H9 (cell line): ENCODE measurements at regions not wholly inside any gene's neighbourhood (a gene's known extent, or its start where the extent isn't known, plus 50 kb on each side); places are given as distances from the start of the nearest gene placed in this dataset.
"Not testable (repeated sequence)": the region's sequence is repeated elsewhere in the genome, so short reads cannot be mapped to it uniquely, and the experiment has no call there.

Source experiments
- DNase-seq: peaks from one replicate; pipeline ENCODE4 v3.0.0-alpha.2; 2017
- H2AFZ ChIP-seq: one replicate; pipeline ENCODE4 v1.6.1; 2013; ENCODE audit warnings: mild to moderate bottlenecking, low read length, control low read depth, moderate library complexity
- H2AK5ac ChIP-seq: 2 replicates; pipeline ENCODE4 v1.6.1; 2013; ENCODE audit warnings: low read length, control low read depth, mixed read lengths; ENCODE audit not compliant: insufficient read length
- H2BK120ac ChIP-seq: one replicate; pipeline ENCODE4 v1.6.1; 2013; ENCODE audit warnings: low read depth, mild to moderate bottlenecking, low read length, control low read depth, inconsistent platforms; ENCODE audit not compliant: poor library complexity, severe bottlenecking
- H2BK12ac ChIP-seq: 2 replicates; pipeline ENCODE4 v1.6.1; 2013; ENCODE audit warnings: low read length, control low read depth, mixed read lengths, low read depth; ENCODE audit not compliant: insufficient read length
- H2BK15ac ChIP-seq: 2 replicates; pipeline ENCODE4 v1.6.1; 2013; ENCODE audit warnings: low read depth, low read length, control low read depth
- H2BK20ac ChIP-seq: one replicate; pipeline ENCODE4 v1.6.1; 2013; ENCODE audit warnings: low read depth, mild to moderate bottlenecking, low read length, control low read depth, inconsistent platforms; ENCODE audit not compliant: poor library complexity, severe bottlenecking
- H2BK5ac ChIP-seq: 2 replicates; pipeline ENCODE4 v1.6.1; 2013; ENCODE audit warnings: low read length, control low read depth, mixed read lengths; ENCODE audit not compliant: insufficient read length
- H3K14ac ChIP-seq: 2 replicates; pipeline ENCODE4 v1.6.1; 2013; ENCODE audit warnings: low read length, control low read depth; ENCODE audit not compliant: insufficient read depth
- H3K18ac ChIP-seq: 2 replicates; pipeline ENCODE4 v1.6.1; 2013; ENCODE audit warnings: low read depth, mild to moderate bottlenecking, mixed read lengths, low read length, control low read depth; ENCODE audit not compliant: insufficient read length
- H3K23ac ChIP-seq: 2 replicates; pipeline ENCODE4 v1.6.1; 2013; ENCODE audit warnings: low read length, control low read depth, mixed read lengths, low read depth; ENCODE audit not compliant: insufficient read length
- H3K23me2 ChIP-seq: 2 replicates; pipeline ENCODE4 v1.6.1; 2013; ENCODE audit warnings: low read depth, mild to moderate bottlenecking, mixed read lengths, low read length, control low read depth; ENCODE audit not compliant: insufficient read length, poor library complexity, severe bottlenecking
- H3K27ac ChIP-seq: 2 replicates; pipeline ENCODE4 v1.5.1; 2013; ENCODE audit warnings: low read length, control low read depth, mixed read lengths, low read depth; ENCODE audit not compliant: insufficient read length
- H3K27me3 ChIP-seq: 2 replicates; pipeline ENCODE4 v1.6.1; 2013; ENCODE audit warnings: low read length, control low read depth, inconsistent platforms; ENCODE audit not compliant: insufficient read depth
- H3K4ac ChIP-seq: 2 replicates; pipeline ENCODE4 v1.6.1; 2013; ENCODE audit warnings: low read depth, mild to moderate bottlenecking, control low read depth, inconsistent platforms, low read length, moderate library complexity
- H3K4me1 ChIP-seq: 2 replicates; pipeline ENCODE4 v1.6.1; 2013; ENCODE audit warnings: low read length, control low read depth, inconsistent platforms; ENCODE audit not compliant: insufficient read depth
- H3K4me2 ChIP-seq: 2 replicates; pipeline ENCODE4 v1.6.1; 2013; ENCODE audit warnings: low read length, control low read depth, mixed read lengths; ENCODE audit not compliant: insufficient read length, insufficient read depth
- H3K56ac ChIP-seq: 2 replicates; pipeline ENCODE4 v1.6.1; 2013; ENCODE audit warnings: low read depth, mild to moderate bottlenecking, mixed read lengths, low read length, control low read depth; ENCODE audit not compliant: insufficient read length
- H3K79me1 ChIP-seq: 2 replicates; pipeline ENCODE4 v1.6.1; 2013; ENCODE audit warnings: low read depth, mild to moderate bottlenecking, moderate library complexity, low read length, control low read depth, inconsistent platforms; ENCODE audit not compliant: insufficient read depth, poor library complexity, severe bottlenecking
- H3K79me2 ChIP-seq: 2 replicates; pipeline ENCODE4 v1.6.1; 2013; ENCODE audit warnings: low read length, control low read depth, inconsistent platforms; ENCODE audit not compliant: insufficient read depth
- H3K9ac ChIP-seq: 2 replicates; pipeline ENCODE4 v1.6.1; 2013; ENCODE audit warnings: low read length, control low read depth, mixed read lengths; ENCODE audit not compliant: insufficient read length; ENCODE audit errors: extremely low read depth
- H3K9me3 ChIP-seq: one replicate; pipeline ENCODE4 v1.6.1; 2013; ENCODE audit warnings: low read depth, low read length, inconsistent platforms; ENCODE audit not compliant: control insufficient read depth
- H3T11ph ChIP-seq: one replicate; pipeline ENCODE4 v1.6.1; 2013; ENCODE audit warnings: mild to moderate bottlenecking, low read length, control low read depth, inconsistent platforms
- H4K20me1 ChIP-seq: one replicate; pipeline ENCODE4 v1.6.1; 2013; ENCODE audit not compliant: control insufficient read depth, insufficient read length, insufficient read depth
- H4K5ac ChIP-seq: 2 replicates; pipeline ENCODE4 v1.6.1; 2013; ENCODE audit warnings: low read depth, mild to moderate bottlenecking, mixed read lengths, low read length, control low read depth; ENCODE audit not compliant: insufficient read length
- H4K8ac ChIP-seq: replicated peaks from 2 replicates; pipeline ENCODE4 v1.6.1; 2013; ENCODE audit warnings: low read length, control low read depth, mixed read lengths, low read depth; ENCODE audit not compliant: insufficient read length
- H4K91ac ChIP-seq: 2 replicates; pipeline ENCODE4 v1.6.1; 2013; ENCODE audit warnings: low read depth, mild to moderate bottlenecking, moderate library complexity, mixed read lengths, low read length, control low read depth; ENCODE audit not compliant: insufficient read length
- H3K27ac Mint-ChIP-seq, 3 experiments: 2 replicates in 2 of 3; 3 replicates in 1 of 3; pipeline ENCODE4 v1.8.0; 2020 to 2021; ENCODE audit warnings: mixed read lengths in 3 of 3, mild to moderate bottlenecking in 1 of 3, moderate library complexity in 1 of 3
- H3K27me3 Mint-ChIP-seq: 2 replicates; pipeline ENCODE4 v1.8.0; 2021; ENCODE audit warnings: low read depth, mild to moderate bottlenecking, moderate library complexity, mixed read lengths
- H3K36me3 Mint-ChIP-seq, 3 experiments: 2 replicates in 2 of 3; 3 replicates in 1 of 3; pipeline ENCODE4 v1.8.0; 2020 to 2021; ENCODE audit warnings: low read depth in 3 of 3, mixed read lengths in 3 of 3; ENCODE audit not compliant: insufficient read depth in 1 of 3
- H3K4me1 Mint-ChIP-seq, 2 experiments: 2 replicates each; pipeline ENCODE4 v1.8.0; 2020; ENCODE audit warnings: mixed read lengths in 2 of 2
- H3K4me3 Mint-ChIP-seq, 2 experiments: 2 replicates in 1 of 2; 3 replicates in 1 of 2; pipeline ENCODE4 v1.8.0; 2020 to 2021; ENCODE audit warnings: mild to moderate bottlenecking in 2 of 2, mixed read lengths in 2 of 2, moderate library complexity in 1 of 2
- H3K9me3 Mint-ChIP-seq, 2 experiments: 2 replicates in 1 of 2; 3 replicates in 1 of 2; pipeline ENCODE4 v1.8.0; 2020; ENCODE audit warnings: mild to moderate bottlenecking in 2 of 2, mixed read lengths in 2 of 2, moderate library complexity in 1 of 2
- WGBS: extraction: QIAGEN DNeasy Blood & Tissue Kit; methylation state at CpG from one replicate; pipeline ENCODE4 v1.1.7; 2013; ENCODE audit warnings: missing lambda C conversion rate, low lambda C conversion rate, mixed read lengths; ENCODE audit not compliant: insufficient read length; ENCODE audit errors: extremely low coverage; 5-methylcytosine and 5-hydroxymethylcytosine counted together

- not testable (repeated sequence) for H3K79me2 ChIP-seq, H2BK12ac ChIP-seq, H3K9ac ChIP-seq, H3K27ac Mint-ChIP-seq, H3K9me3 Mint-ChIP-seq, H3K4me3 Mint-ChIP-seq, H3K4ac ChIP-seq, H3K56ac ChIP-seq, H4K20me1 ChIP-seq, H4K5ac ChIP-seq, H3K27me3 Mint-ChIP-seq, H3K27ac ChIP-seq, H4K8ac ChIP-seq, H3K14ac ChIP-seq, H2AFZ ChIP-seq, H2BK5ac ChIP-seq, H3K4me2 ChIP-seq, H3K23me2 ChIP-seq, H3K23ac ChIP-seq, H3K9me3 ChIP-seq, H3K27me3 ChIP-seq, DNase-seq, H3T11ph ChIP-seq, H3K4me1 ChIP-seq, H3K36me3 Mint-ChIP-seq, H2BK15ac ChIP-seq, H4K91ac ChIP-seq, H3K18ac ChIP-seq, H3K4me1 Mint-ChIP-seq, H2BK20ac ChIP-seq, H2BK120ac ChIP-seq, H2AK5ac ChIP-seq, H3K79me1 ChIP-seq
- no CpG with 5 or more reads among the region's 6 CpGs for WGBS
These were observed 133.9 kb downstream of the TP53TG3F start for GRCh38 chr16:33593344-33593743.

GRCh38 chr16:33595074-33595473 is 135.7 kb downstream of the TP53TG3F start:
- not testable (repeated sequence) for H4K8ac ChIP-seq, H3K27me3 Mint-ChIP-seq, H3K9me3 ChIP-seq, H3K23ac ChIP-seq, DNase-seq, H3K4me1 Mint-ChIP-seq, H3K4me1 ChIP-seq, H3K14ac ChIP-seq, H3K4ac ChIP-seq, H2AFZ ChIP-seq, H4K5ac ChIP-seq, H3T11ph ChIP-seq, H3K9ac ChIP-seq, H3K79me2 ChIP-seq, H2BK15ac ChIP-seq, H3K56ac ChIP-seq, H3K27ac ChIP-seq, H3K79me1 ChIP-seq, H4K91ac ChIP-seq, H2BK20ac ChIP-seq, H3K4me2 ChIP-seq, H2BK5ac ChIP-seq, H3K27me3 ChIP-seq, H3K36me3 Mint-ChIP-seq, H3K9me3 Mint-ChIP-seq, H2AK5ac ChIP-seq, H3K23me2 ChIP-seq, H3K18ac ChIP-seq, H4K20me1 ChIP-seq, H3K4me3 Mint-ChIP-seq, H3K27ac Mint-ChIP-seq, H2BK120ac ChIP-seq, H2BK12ac ChIP-seq
- no CpG with 5 or more reads among the region's 7 CpGs for WGBS
